ENCODE measurements at regions not wholly inside any gene's neighbourhood (a gene's known extent, or its start where the extent isn't known, plus 50 kb on each side); places are given as distances from the start of the nearest gene placed in this dataset.
"Not testable (repeated sequence)": the region's sequence is repeated elsewhere in the genome, so short reads cannot be mapped to it uniquely, and the experiment has no call there.

GRCh38 chr6:145092554-145092953 lies 642.8 kb downstream of the EPM2A start:
- Mint-ChIP-seq H3K4me3 (no peak overlapping the region), H3K36me3 (peaks cover 9% of the 10 kb centered on the region), H3K27me3 (ENCODE audit: low read depth) (no peaks in the 10 kb centered on the region), H3K4me1 (no peaks in the 10 kb centered on the region), H3K27ac (no peak overlapping the region), H3K9me3 (peaks cover 24% of the 10 kb centered on the region)
- ATAC-seq: no peak
- ChIA-PET CTCF (interaction anchor here (1.5 kb wide), 1 partner anchor 50 kb away, joined by 3 read pairs; no protein-coding TSS in a partner anchor), POLR2A (no interaction called here)
- no peak for DNase-seq (ENCODE audit: low spot score)
- TF ChIP-seq ATF3 (CRISPR knock-in tag; conservative IDR thresholded peaks at IDR 0.05): no peak
- no peak for TF ChIP-seq NR3C1 (CRISPR knock-in tag; conservative IDR thresholded peaks at IDR 0.05; ENCODE audit: low read depth)
- TF ChIP-seq CREB1 (CRISPR knock-in tag; IDR thresholded peaks at IDR 0.05): no peak
- no peak for TF ChIP-seq ZSCAN18 (CRISPR knock-in tag; IDR thresholded peaks at IDR 0.05)
- TF ChIP-seq ESRRA (CRISPR knock-in tag; IDR thresholded peaks at IDR 0.05; ENCODE audit: borderline replicate concordance): no peak
- TF ChIP-seq ZNF138 (CRISPR knock-in tag; conservative IDR thresholded peaks at IDR 0.05): no peak

GRCh38 chr6:145093226-145093625 lies 642.1 kb downstream of the EPM2A start:
- ChIA-PET CTCF (interaction anchor here (1.5 kb wide), 1 partner anchor 51 kb away, joined by 3 read pairs; no protein-coding TSS in a partner anchor), POLR2A (no interaction called here)
- ATAC-seq (no peak), DNase-seq (ENCODE audit: low spot score) (no peak)
- Mint-ChIP-seq H3K36me3 (peaks cover 16% of the 10 kb centered on the region), H3K4me3 (no peak overlapping the region), H3K27me3 (ENCODE audit: low read depth) (0 out of 2 replicates have a peak, but pooled peaks cover under 1% of the 10 kb centered on the region), H3K9me3 (peaks cover 30% of the 10 kb centered on the region), H3K27ac (no peak overlapping the region), H3K4me1 (no peaks in the 10 kb centered on the region)
- no peak for TF ChIP-seq ZBTB43 (CRISPR knock-in tag; IDR thresholded peaks at IDR 0.05)
- TF ChIP-seq NFATC4 (CRISPR knock-in tag; IDR thresholded peaks at IDR 0.05): no peak

- CTCF ChIA-PET: no interaction called here
- no peak overlapping the region for H3K27ac Mint-ChIP-seq
- peaks cover 24% of the 10 kb centered on the region for H3K36me3 Mint-ChIP-seq
- ATAC-seq (no peak), DNase-seq (ENCODE audit: low spot score) (no peak)
- TF ChIP-seq TEAD4 (CRISPR knock-in tag; IDR thresholded peaks at IDR 0.05) (no peak), NR1H2 (CRISPR knock-in tag; IDR thresholded peaks at IDR 0.05) (no peak), CBFB (CRISPR knock-in tag; IDR thresholded peaks at IDR 0.05; ENCODE audit: low read depth) (no peak), ZNF281 (CRISPR knock-in tag; IDR thresholded peaks at IDR 0.05) (no peak), STAT6 (CRISPR knock-in tag; conservative IDR thresholded peaks at IDR 0.05; ENCODE audit: low read depth) (no peak), HMGXB4 (CRISPR knock-in tag; IDR thresholded peaks at IDR 0.05) (no peak), EMX1 (CRISPR knock-in tag; IDR thresholded peaks at IDR 0.05) (no peak), SMAD3 (CRISPR knock-in tag; IDR thresholded peaks at IDR 0.05; ENCODE audit: borderline replicate concordance) (no peak), RELA (CRISPR knock-in tag; IDR thresholded peaks at IDR 0.05; ENCODE audit: borderline replicate concordance) (no peak), PRRX2 (CRISPR knock-in tag; IDR thresholded peaks at IDR 0.05) (no peak), CDX4 (CRISPR knock-in tag; IDR thresholded peaks at IDR 0.05; ENCODE audit: borderline replicate concordance) (no peak)
- no peaks in the 10 kb centered on the region for H3K4me1 Mint-ChIP-seq
- 0 out of 2 replicates have a peak, but pooled peaks cover 3% of the 10 kb centered on the region for H3K27me3 Mint-ChIP-seq (ENCODE audit: low read depth)
- POLR2A ChIA-PET: no interaction called here
- H3K9me3 Mint-ChIP-seq: peaks cover 47% of the 10 kb centered on the region
- no peak overlapping the region for H3K4me3 Mint-ChIP-seq
Observed at GRCh38 chr6:145096846-145097245, 638.5 kb downstream of the EPM2A start.

GRCh38 chr6:145098127-145098526 lies 637.2 kb downstream of the EPM2A start:
- H3K4me1 Mint-ChIP-seq; H3K27ac Mint-ChIP-seq; POLR2A ChIA-PET; DNase-seq (ENCODE audit: low spot score); H3K4me3 Mint-ChIP-seq; CTCF ChIA-PET; H3K27me3 Mint-ChIP-seq (ENCODE audit: low read depth); ATAC-seq: not testable (repeated sequence)
- H3K9me3 Mint-ChIP-seq: peaks cover 47% of the 10 kb centered on the region
- peaks cover 24% of the 10 kb centered on the region for H3K36me3 Mint-ChIP-seq

All from WTC11 (cell line).